SK-N-SH (cell line): ENCODE measurements at regions not wholly inside any gene's neighbourhood (a gene's known extent, or its start where the extent isn't known, plus 50 kb on each side); places are given as distances from the start of the nearest gene placed in this dataset.

Source experiments
- CTCF ChIA-PET: fragments of 300-600, 350-600 bp; formaldehyde crosslinking; extraction: SDS; loops from one replicate; lab custom pipeline; 2021; lab: Yijun Ruan, JAX
- POLR2A ChIA-PET: fragments of 350-600 bp; sonication (Branson Sonifier 250); formaldehyde crosslinking; extraction: SDS; loops from one replicate; lab custom pipeline; 2020; ENCODE audit warnings: antibody characterized with exemption, inconsistent platforms; lab: Yijun Ruan, JAX
- DNase-seq: peaks from one replicate; pipeline ENCODE4 v3.0.0; 2012
- H2AFZ ChIP-seq: fragments of 200-600 bp; sonication (generic); 2 replicates; pipeline ENCODE4 v1.8.1; 2016; ENCODE audit warnings: antibody characterized with exemption, mild to moderate bottlenecking, low read depth
- H3F3A ChIP-seq: fragments of 200-600 bp; sonication (generic); replicated peaks from 2 replicates; pipeline ENCODE3; 2016; ENCODE audit warnings: antibody characterized with exemption, mild to moderate bottlenecking; ENCODE audit not compliant: insufficient read depth
- H3K27ac ChIP-seq, 2 experiments: fragments of 200-500 bp in 1 of 2; fragments of 200-600 bp in 1 of 2; sonication (Bioruptor generic) in 1 of 2; sonication (generic), shearing (Covaris generic) in 1 of 2; 2 replicates each; pipeline versions ENCODE4 v1.5.1 to v1.6.1; 2014 to 2016; ENCODE audit warnings: low read depth in 2 of 2, inconsistent platforms in 1 of 2, low read length in 1 of 2, mild to moderate bottlenecking in 1 of 2, mixed read lengths in 1 of 2
- H3K27me3 ChIP-seq: fragments of 200-600 bp; sonication (generic), shearing (Covaris generic); 2 replicates; pipeline ENCODE4 v1.6.1; 2016; ENCODE audit warnings: mixed run types; ENCODE audit not compliant: insufficient read depth
- H3K36me3 ChIP-seq, 2 experiments: fragments of 200-500 bp in 1 of 2; fragments of 200-600 bp in 1 of 2; sonication (Bioruptor generic) in 1 of 2; sonication (generic) in 1 of 2; replicated peaks in 1 of 2; 2 replicates each; pipeline versions ENCODE3 to v1.5.1; 2014 to 2016; ENCODE audit warnings: low read length in 1 of 2, mild to moderate bottlenecking in 1 of 2; ENCODE audit not compliant: insufficient read depth in 2 of 2, control insufficient read depth in 1 of 2
- H3K4me1 ChIP-seq, 2 experiments: fragments of 200-500 bp in 1 of 2; fragments of 200-600 bp in 1 of 2; sonication (Bioruptor generic) in 1 of 2; sonication (generic), shearing (Covaris generic) in 1 of 2; 2 replicates each; pipeline versions ENCODE4 v1.5.1 to v1.6.1; 2014 to 2016; ENCODE audit warnings: low read depth in 1 of 2, low read length in 1 of 2, mixed run types in 1 of 2; ENCODE audit not compliant: insufficient read depth in 2 of 2, control insufficient read depth in 1 of 2
- H3K4me2 ChIP-seq: fragments of 200-600 bp; sonication (generic), shearing (Covaris generic); 2 replicates; pipeline ENCODE4 v1.6.1; 2017; ENCODE audit warnings: mixed run types
- H3K4me3 ChIP-seq, 2 experiments: fragments of 200-500 bp in 1 of 2; fragments of 200-600 bp in 1 of 2; sonication (Bioruptor generic) in 1 of 2; sonication (generic), shearing (Covaris generic) in 1 of 2; 2 replicates each; pipeline versions ENCODE4 v1.5.1 to v1.8.1; 2014 to 2016; ENCODE audit warnings: low read depth in 2 of 2, inconsistent platforms in 1 of 2, low read length in 1 of 2, mild to moderate bottlenecking in 1 of 2, mixed read lengths in 1 of 2, moderate library complexity in 1 of 2
- H3K79me2 ChIP-seq: fragments of 200-600 bp; sonication (generic); 2 replicates; pipeline ENCODE4 v1.8.1; 2017; ENCODE audit warnings: mild to moderate bottlenecking; ENCODE audit not compliant: insufficient read depth
- H3K9ac ChIP-seq: fragments of 200-600 bp; sonication (generic); 2 replicates; pipeline ENCODE4 v1.6.1; 2017; ENCODE audit warnings: mixed run types
- H3K9me2 ChIP-seq: fragments of 200-600 bp; sonication (generic); 2 replicates; pipeline ENCODE4 v1.6.1; 2017; ENCODE audit warnings: mixed run types
- H3K9me3 ChIP-seq: fragments of 200-600 bp; sonication (generic); 2 replicates; pipeline ENCODE4 v1.6.1; 2017; ENCODE audit warnings: mixed run types, mild to moderate bottlenecking, moderate library complexity
- H4K20me1 ChIP-seq: fragments of 200-600 bp; sonication (generic); 2 replicates; pipeline ENCODE4 v1.6.1; 2017; ENCODE audit warnings: mild to moderate bottlenecking, mixed run types; ENCODE audit not compliant: insufficient read depth
- ELF1 ChIP-seq: IDR thresholded peaks from 2 replicates; pipeline ENCODE4 v1.4.0; 2012
- EP300 ChIP-seq, 2 experiments: IDR thresholded peaks; 2 replicates each; pipeline versions ENCODE4 v1.4.0 to v1.6.1; 2012; ENCODE audit warnings: borderline replicate concordance in 1 of 2, low read depth in 1 of 2, low read length in 1 of 2
- FOXJ3 ChIP-seq: sonication (generic); formaldehyde crosslinking; IDR thresholded peaks from 2 replicates; pipeline ENCODE4 v1.5.1; 2020; ENCODE audit warnings: mild to moderate bottlenecking, missing genetic modification reagents
- GATA2 ChIP-seq: sonication (generic); formaldehyde crosslinking; IDR thresholded peaks from 2 replicates; pipeline ENCODE4 v1.5.0; 2020; ENCODE audit warnings: mild to moderate bottlenecking, missing genetic modification reagents
- JUND ChIP-seq: IDR thresholded peaks from 2 replicates; pipeline ENCODE4 v1.4.0; 2012
- NFIC ChIP-seq: IDR thresholded peaks from 2 replicates; pipeline ENCODE4 v1.4.0; 2012; ENCODE audit warnings: borderline replicate concordance
- POLR2AphosphoS5 ChIP-seq: IDR thresholded peaks from 2 replicates; pipeline ENCODE4 v1.6.1; 2012; ENCODE audit warnings: low read depth, low read length
- RAD21 ChIP-seq: IDR thresholded peaks from 2 replicates; pipeline ENCODE4 v1.6.1; 2012; ENCODE audit warnings: mild to moderate bottlenecking, low read length
- REST ChIP-seq: IDR thresholded peaks from 2 replicates; pipeline ENCODE4 v1.6.1; 2012; ENCODE audit warnings: mild to moderate bottlenecking, low read depth, low read length, moderate library complexity
- RFX5 ChIP-seq: IDR thresholded peaks from 2 replicates; pipeline ENCODE4 v1.6.1; 2012; ENCODE audit warnings: mild to moderate bottlenecking, improper control_type of control experiment, low read length
- RXRA ChIP-seq: IDR thresholded peaks from 2 replicates; pipeline ENCODE4 v1.4.0; 2012; ENCODE audit warnings: low read depth, mild to moderate bottlenecking, borderline replicate concordance
- USF1 ChIP-seq: IDR thresholded peaks from 2 replicates; pipeline ENCODE4 v1.4.0; 2012; ENCODE audit warnings: low read depth, borderline replicate concordance
- WGBS: methylation state at CpG from one replicate; pipeline ENCODE4 v1.1.6; 2017; ENCODE audit warnings: low lambda C conversion rate; 5-methylcytosine and 5-hydroxymethylcytosine counted together
- TF ChIP-seq, protein P1 (sequence below): IDR thresholded peaks from 2 replicates; pipeline ENCODE4 v1.4.0; 2012; ENCODE audit warnings: low read depth

- TF ChIP-seq EP300 (IDR thresholded peaks at IDR 0.05; ENCODE audit: borderline replicate concordance in 1 of 2, low read depth in 1 of 2, low read length in 1 of 2) (0 out of 4 replicates have a peak, but pooled peaks of 1 of the 2 experiments have one; percentile 12), NFIC (no peak), REST (no peak), JUND (peak; percentile 73), ELF1 (no peak), RAD21 (no peak), RFX5 (no peak)
- TF ChIP-seq, protein P1, sequence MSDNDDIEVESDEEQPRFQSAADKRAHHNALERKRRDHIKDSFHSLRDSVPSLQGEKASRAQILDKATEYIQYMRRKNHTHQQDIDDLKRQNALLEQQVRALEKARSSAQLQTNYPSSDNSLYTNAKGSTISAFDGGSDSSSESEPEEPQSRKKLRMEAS = peak; percentile 75
Observed at GRCh38 chr18:46260016-46260878, 156.1 kb downstream of the HAUS1 start (continued).

DNA sequence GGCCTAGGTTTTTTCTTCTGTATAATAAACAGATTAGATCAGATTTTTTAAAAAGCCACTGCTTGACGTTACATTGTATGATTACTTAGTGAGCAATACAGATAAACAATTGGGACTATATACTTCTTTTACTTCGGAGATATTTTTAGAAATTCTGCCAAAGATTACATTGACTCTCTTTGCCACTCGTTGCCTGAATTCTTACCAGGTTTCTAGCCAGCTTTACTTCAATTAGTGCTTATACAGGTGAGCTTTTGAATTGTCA is 156.6 kb downstream of the HAUS1 start:
- H4K20me1 ChIP-seq = no peaks in the 10 kb centered on the region
- no peak for TF ChIP-seq POLR2AphosphoS5
- TF ChIP-seq USF1 = no peak
- no peak for TF ChIP-seq RXRA
- TF ChIP-seq FOXJ3 (CRISPR knock-in tag) = no peak
- TF ChIP-seq GATA2 (CRISPR knock-in tag) = no peak
- TF ChIP-seq, all 33 proteins: peak for 0
- Histone ChIP-seq H3K79me2 (peaks cover 36% of the 10 kb centered on the region; the same call in 1 of the 2 replicates), H3K9ac (peak overlapping the region; percentile 26; the same call in 1 of the 2 replicates), H2AFZ (no peak overlapping the region), H3F3A (peaks cover 20% of the 10 kb centered on the region), H3K27ac (peak overlapping the region in 1 of 2 experiments; percentile 84; a peak in 3 of 4 replicates), H3K4me1 (peaks cover 0 to 31% of the 10 kb centered on the region in 2 experiments; a peak in 2 of 4 replicates), H3K9me3 (no peaks in the 10 kb centered on the region), H3K4me2 (peak overlapping the region; percentile 55), H3K36me3 (peaks cover 26 to 33% of the 10 kb centered on the region in 2 experiments), H3K4me3 (no peak overlapping the region), H3K9me2 (no peaks in the 10 kb centered on the region), H3K27me3 (no peaks in the 10 kb centered on the region)
- ChIA-PET POLR2A (no interaction called here), CTCF (no interaction called here)
- WGBS = 87% methylated on average over 3 of the region's 3 CpGs
- no peak for DNase-seq
